ENCODE measurements at regions not wholly inside any gene's neighbourhood (a gene's known extent, or its start where the extent isn't known, plus 50 kb on each side); places are given as distances from the start of the nearest gene placed in this dataset.

DNA sequence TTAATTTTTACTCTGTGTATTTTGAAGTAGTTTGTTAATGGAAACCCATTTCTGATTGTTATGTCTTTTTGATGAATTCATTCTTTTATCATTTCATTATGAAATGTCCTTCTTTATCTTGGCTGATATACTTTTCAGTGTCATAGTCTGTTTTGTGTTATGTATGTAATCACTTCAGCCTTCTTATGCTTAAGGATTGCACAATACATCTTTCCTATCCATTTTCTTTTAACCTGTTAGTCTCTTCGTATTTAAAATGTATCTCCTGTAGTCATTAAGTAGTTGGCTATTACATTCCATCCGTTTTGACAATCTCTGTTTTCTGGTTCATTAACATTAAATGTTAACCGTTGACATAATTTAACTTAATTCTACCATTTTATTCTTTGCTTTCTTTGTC, 344.6 kb upstream of the CTNND2 start:
- DNase-seq (ENCODE audit: low spot score): no peak

GRCh38 chr5:12246036-12246435, 341.8 kb upstream of the CTNND2 start:
- no peak for DNase-seq (ENCODE audit: low spot score)

- DNase-seq (ENCODE audit: low spot score): no peak
These were observed 341.2 kb upstream of the CTNND2 start for GRCh38 chr5:12245429-12245828.

DNA sequence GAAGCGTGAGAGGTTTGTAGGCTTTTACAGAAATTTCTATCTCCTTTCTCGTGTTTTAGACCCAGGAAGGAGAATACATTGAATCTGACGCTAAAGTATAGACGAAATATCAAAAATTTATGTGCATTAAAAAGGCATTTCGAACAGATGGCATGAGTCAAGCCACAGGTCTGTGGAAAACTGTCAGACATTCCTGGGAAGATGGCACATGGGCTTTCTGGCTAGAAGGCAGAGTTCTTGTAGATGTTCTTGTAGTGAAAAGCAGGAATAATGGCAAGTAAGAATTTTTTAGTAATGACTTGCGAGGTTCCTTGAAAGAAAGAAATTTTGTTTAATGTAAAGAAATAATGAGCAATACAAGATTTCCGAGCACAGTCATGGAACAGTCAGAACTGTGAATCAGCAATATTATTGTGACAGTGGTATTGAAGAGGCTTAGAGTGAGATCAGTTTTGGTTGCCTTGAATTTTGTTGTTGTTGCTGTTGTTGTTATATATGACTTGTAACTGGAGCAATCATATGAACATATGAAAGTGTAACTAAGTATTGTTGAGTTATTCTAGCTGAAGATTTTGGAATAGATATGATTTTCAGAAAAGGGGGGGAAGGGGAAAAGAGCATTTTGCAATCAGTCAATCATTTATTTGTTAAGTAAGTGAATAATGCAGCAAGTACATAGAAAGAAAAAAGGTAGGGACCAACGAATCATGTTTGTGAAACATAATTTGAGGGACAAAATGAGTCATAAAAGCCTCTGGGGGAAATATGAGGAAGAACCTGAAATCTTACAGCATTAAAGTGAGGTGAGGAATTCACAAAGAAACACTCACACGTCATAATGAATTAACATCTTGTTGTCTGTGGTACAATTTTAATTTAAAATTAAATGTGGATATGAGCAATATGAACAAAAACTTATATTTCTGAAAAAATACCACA, 339.0 kb upstream of the CTNND2 start:
- no peak for DNase-seq (ENCODE audit: low spot score)

GRCh38 chr5:12237837-12238575, 333.8 kb upstream of the CTNND2 start:
- DNase-seq (ENCODE audit: low spot score): no peak

DNA sequence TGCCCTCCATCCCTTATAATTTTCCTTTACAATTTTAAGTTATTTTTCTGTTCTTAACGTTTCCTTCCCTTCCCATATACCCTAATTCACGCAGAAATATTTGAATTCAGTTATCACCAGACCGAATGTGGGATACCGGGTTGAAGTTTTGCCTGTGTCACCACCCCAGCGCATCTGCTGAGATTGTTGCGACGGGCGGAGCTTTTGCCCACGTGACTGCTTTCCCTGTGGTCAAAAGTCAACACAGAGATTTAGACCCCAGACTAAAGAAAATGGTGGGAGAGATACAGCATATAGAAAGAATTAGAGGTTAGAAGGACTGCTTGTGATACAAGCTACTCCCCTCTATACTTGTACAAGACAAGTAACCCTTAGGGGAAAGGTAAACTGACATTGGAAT, 326.4 kb upstream of the CTNND2 start:
- no peak for DNase-seq (ENCODE audit: low spot score)

DNA sequence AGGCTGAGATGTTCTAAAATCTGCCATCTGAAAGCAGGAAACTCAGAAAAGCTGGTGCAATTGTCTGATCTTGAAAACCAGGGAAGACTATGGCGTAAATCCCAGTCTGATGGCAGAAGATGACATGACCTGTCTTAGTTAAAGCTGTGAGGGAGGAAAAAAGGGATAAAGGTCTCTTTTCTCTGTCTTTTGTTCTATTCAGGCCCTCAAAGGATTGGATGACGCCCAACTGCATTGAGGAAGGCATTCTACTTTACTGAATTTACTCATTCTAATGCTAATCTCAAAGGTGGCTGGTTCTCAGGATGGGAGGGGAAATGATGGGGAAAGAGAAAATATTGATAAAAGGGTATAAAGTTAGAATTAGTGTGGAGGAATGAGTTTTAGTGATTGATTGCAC, 312.8 kb upstream of the CTNND2 start:
- no peak for DNase-seq (ENCODE audit: low spot score)

GRCh38 chr5:12214267-12215015, 310.2 kb upstream of the CTNND2 start:
- DNase-seq (ENCODE audit: low spot score): no peak

DNA sequence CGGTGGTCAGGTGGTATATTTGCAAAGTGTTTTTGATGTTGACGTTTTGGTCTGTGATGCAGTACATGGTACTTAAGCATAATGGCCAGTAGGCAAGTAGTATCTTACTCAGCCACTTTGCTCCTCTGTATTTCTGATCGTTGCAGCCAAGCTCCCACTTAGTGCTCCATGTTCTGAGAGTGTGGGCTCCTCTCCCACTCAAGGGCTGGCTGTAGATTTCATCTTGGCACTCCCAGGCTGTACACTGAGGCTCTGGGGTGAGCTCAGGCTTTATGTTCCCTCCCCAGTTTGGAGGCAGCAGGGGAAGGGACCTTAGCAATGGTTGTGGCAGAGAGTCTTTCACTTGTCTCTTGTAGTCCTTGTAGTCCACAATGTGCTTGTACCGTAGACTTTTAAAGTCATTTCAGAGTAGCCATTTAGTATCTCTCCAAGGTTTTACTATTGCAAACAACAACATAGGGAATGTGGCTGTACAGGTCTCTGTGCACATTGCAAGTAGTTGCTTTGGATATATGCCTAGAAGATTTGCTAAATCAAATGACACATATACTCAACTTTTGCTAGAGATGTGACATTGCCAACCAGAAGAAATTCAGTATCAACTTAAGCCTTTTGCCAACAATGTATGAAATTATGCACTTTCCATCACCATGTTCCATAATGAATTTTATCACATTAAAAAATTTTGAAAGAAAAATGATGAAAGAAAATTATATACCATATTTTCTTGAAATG, 304.3 kb upstream of the CTNND2 start:
- DNase-seq (ENCODE audit: low spot score): no peak

DNA sequence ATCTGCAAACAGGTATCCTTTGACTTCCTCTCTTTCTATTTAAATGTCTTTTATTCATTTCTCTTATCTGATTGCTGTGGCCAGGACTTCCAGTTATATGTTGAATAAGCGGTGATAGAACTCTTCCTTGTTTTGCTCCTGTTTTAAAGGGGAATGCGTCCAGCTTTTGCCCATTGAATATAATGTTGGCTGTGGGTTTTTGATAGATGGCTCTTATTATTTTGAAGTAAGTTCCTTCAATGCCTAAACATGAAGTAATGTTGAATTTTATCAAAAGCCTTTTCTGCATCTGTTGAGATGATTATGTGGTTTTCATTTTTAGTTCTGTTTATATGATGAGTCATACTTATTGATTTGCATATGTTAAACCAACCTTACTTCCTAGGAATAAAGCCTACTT, 300.5 kb upstream of the CTNND2 start:
- no peak for DNase-seq (ENCODE audit: low spot score)

GRCh38 chr5:12193536-12193935, 289.3 kb upstream of the CTNND2 start:
- no peak for DNase-seq (ENCODE audit: low spot score)

DNA sequence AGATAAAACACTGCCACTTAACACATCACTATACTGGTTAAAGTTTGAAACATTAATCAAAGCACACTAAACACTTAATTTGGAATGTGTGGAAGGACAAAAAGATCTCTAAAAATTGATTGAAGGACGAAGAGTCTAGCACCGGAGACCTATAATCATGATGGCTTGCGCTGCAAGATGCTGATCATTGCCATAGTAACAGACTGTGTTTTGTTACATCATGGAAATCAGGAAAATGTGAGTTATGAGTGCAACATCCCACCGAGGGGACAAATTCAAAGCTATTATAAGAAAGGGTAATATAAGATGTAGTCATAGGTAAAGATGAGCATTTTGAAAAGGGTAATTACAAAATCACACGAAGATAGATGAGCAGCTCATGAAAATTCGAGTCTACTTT, 278.8 kb upstream of the CTNND2 start:
- DNase-seq (ENCODE audit: low spot score): no peak

DNA sequence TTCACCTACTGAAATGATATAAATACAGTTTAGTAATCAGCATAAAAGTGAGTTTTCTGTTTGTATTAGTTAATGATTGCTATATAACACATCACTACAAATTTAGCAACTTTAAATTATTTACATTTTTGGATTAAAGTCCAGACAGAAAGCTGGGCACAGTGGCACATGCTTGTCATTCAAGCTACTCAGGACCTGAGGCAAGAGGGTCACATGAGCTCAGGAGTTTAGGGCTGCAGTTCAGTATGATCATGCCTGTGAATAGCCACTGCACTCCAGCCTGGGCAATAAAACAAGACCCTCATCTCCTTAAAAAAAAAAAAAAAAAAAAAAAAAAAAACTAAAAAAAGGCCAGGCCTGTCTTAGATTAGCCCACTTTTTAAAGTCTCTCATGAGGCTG, 273.6 kb upstream of the CTNND2 start:
- no peak for DNase-seq (ENCODE audit: low spot score)

DNA sequence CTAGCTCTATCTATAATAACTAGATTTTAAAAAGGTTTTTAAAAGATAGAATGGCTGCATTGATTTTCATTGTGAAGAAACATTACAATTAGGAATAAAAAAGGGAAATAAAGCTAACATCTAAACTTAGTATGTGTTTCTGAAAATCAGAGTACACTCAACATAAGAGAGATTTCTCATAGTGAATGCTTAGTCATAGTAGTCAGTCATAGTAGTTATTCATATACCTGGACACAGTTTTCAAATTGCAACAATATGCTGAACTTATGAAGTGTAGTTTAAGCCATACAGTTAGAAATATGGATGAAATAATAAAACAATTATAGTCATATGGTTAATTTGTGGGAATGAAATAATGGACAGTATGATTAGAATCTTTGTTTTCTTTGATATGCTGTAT, 273.0 kb upstream of the CTNND2 start:
- DNase-seq (ENCODE audit: low spot score): no peak

- no peak for DNase-seq (ENCODE audit: low spot score)
These were observed 271.8 kb upstream of the CTNND2 start for GRCh38 chr5:12175914-12176585.

GRCh38 chr5:12174734-12175133, 270.5 kb upstream of the CTNND2 start:
- DNase-seq (ENCODE audit: low spot score): no peak

DNA sequence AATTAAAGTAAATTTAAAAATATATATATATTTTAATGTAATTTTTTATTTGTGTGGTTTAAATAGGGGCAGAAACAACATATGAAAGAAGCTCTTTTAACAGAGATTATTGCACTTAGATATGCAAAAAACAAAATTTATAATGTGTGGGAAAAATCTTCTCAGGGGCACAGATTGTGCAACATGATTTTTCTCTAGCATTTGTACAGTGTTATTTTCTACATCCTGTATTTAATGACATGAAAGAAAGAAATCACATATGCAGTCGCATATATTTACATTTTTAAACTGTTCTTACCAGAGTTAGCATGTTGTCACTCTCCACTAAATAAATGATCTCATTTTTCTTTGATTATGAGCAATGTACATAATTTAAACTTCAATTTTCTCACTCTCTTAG, 265.3 kb upstream of the CTNND2 start:
- no peak for DNase-seq (ENCODE audit: low spot score)

GRCh38 chr5:12162863-12163262, 258.6 kb upstream of the CTNND2 start:
- no peak for DNase-seq (ENCODE audit: low spot score)

- no peak for DNase-seq (ENCODE audit: low spot score)
These were observed 243.3 kb upstream of the CTNND2 start for GRCh38 chr5:12147513-12147912.

- no peak for DNase-seq (ENCODE audit: low spot score)
These were observed 237.2 kb upstream of the CTNND2 start for GRCh38 chr5:12141496-12141895.

DNA sequence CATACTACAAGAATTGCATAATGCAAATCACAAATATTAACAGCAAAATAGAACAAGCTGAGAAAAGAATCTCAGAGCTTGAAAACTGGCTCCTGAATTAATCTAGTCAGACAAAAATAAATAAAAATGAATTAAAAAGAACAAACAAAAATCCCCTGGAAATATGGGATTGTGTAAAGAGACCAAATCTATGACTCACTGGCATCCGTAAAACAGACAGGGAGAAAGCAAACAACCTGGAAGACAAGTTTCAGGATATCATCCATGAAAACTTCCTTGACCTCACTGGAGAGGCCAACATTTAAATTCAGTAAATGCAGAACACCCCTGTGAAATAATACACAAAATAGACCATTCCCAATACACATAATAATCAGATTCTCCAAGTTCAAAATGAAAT, 229.3 kb upstream of the CTNND2 start:
- DNase-seq (ENCODE audit: low spot score): no peak
